ENCODE measurements at regions not wholly inside any gene's neighbourhood (a gene's known extent, or its start where the extent isn't known, plus 50 kb on each side); places are given as distances from the start of the nearest gene placed in this dataset.

DNA sequence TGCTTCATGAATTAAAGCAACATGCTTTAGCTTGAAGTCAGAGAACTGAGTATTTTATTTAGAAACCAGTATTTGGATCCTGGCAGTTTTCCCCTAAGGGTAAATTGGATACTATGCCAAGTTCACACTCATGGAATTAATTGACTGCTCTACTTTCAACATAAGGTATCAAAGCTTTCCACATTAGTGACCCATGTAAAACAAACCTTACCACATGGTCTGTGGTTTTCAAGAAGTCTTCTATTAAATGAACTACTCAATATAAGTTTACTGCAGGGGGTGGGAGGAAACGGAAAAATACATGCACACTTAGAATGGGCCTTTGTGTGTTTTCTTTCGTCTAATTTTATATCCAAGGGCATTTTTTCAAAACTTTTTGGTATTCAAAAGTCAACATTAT is 232.0 kb upstream of the FBXL7 start:
- no peaks in the 10 kb centered on the region for H3K27me3 ChIP-seq (replicated peaks; ENCODE audit: insufficient read depth, low read depth, low read length, poor library complexity)
- no peak for DNase-seq (ENCODE audit: low spot score)
- no TSS peak for BruUV-seq (replicated peaks)
- CTCF ChIA-PET: no interaction called here
- peaks cover 12% of the 10 kb centered on the region for H3K9me3 ChIP-seq (ENCODE audit: low read depth, low read length, poor library complexity, severe bottlenecking)
- TF ChIP-seq EZH2 (IDR thresholded peaks at IDR 0.05; ENCODE audit: borderline replicate concordance, low read depth, low read length, poor library complexity, severe bottlenecking): no peak
- TF ChIP-seq, protein P1, sequence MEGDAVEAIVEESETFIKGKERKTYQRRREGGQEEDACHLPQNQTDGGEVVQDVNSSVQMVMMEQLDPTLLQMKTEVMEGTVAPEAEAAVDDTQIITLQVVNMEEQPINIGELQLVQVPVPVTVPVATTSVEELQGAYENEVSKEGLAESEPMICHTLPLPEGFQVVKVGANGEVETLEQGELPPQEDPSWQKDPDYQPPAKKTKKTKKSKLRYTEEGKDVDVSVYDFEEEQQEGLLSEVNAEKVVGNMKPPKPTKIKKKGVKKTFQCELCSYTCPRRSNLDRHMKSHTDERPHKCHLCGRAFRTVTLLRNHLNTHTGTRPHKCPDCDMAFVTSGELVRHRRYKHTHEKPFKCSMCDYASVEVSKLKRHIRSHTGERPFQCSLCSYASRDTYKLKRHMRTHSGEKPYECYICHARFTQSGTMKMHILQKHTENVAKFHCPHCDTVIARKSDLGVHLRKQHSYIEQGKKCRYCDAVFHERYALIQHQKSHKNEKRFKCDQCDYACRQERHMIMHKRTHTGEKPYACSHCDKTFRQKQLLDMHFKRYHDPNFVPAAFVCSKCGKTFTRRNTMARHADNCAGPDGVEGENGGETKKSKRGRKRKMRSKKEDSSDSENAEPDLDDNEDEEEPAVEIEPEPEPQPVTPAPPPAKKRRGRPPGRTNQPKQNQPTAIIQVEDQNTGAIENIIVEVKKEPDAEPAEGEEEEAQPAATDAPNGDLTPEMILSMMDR (conservative IDR thresholded peaks at IDR 0.05; ENCODE audit: low read depth, low read length): no peak
- no peak overlapping the region for H3K4me3 ChIP-seq (ENCODE audit: low read depth, low read length, poor library complexity, severe bottlenecking)
- POLR2A ChIA-PET (ENCODE audit: low non-redundant PET): no interaction called here
- no peaks in the 10 kb centered on the region for H3K36me3 ChIP-seq (ENCODE audit: insufficient read depth, low read length, poor library complexity, severe bottlenecking)
- no peaks in the 10 kb centered on the region for H3K4me1 ChIP-seq (ENCODE audit: insufficient read depth, low read length, poor library complexity, severe bottlenecking)
- H3K27ac ChIP-seq (ENCODE audit: low read depth, low read length, poor library complexity, severe bottlenecking): no peak overlapping the region
- intact Hi-C loops (cut with micrococcal nuclease; ENCODE audit: unreplicated experiment): no loop called here

DNA sequence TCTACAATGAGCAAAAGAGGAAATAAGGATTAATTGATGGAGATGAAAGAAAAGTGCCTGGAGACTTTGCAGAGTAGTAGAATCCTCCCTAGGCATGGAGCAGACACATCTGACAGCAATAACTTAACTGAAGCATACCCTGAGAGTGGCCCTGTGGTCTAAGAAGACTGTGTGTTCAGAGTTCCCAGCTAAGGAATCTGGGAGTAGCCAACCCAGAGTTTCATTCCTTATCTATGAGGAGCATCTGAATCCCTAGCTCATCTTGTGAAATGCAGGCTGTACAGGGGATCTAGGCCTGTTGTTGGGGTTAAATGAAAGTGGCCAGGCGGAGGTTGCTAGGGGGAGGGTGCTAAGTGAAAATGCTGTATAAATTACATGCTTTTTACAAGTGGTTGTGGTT is 233.1 kb upstream of the FBXL7 start:
- no peaks in the 10 kb centered on the region for H3K4me1 ChIP-seq (ENCODE audit: insufficient read depth, low read length, poor library complexity, severe bottlenecking)
- H3K27ac ChIP-seq (ENCODE audit: low read depth, low read length, poor library complexity, severe bottlenecking): no peak overlapping the region
- H3K4me3 ChIP-seq (ENCODE audit: low read depth, low read length, poor library complexity, severe bottlenecking): no peak overlapping the region
- BruUV-seq (replicated peaks): no TSS peak
- ChIA-PET CTCF (no interaction called here), POLR2A (ENCODE audit: low non-redundant PET) (no interaction called here)
- no peak for DNase-seq (ENCODE audit: low spot score)
- TF ChIP-seq, protein P1 (conservative IDR thresholded peaks at IDR 0.05; ENCODE audit: low read depth, low read length): no peak
- TF ChIP-seq EZH2 (IDR thresholded peaks at IDR 0.05; ENCODE audit: borderline replicate concordance, low read depth, low read length, poor library complexity, severe bottlenecking): no peak
- H3K9me3 ChIP-seq (ENCODE audit: low read depth, low read length, poor library complexity, severe bottlenecking): peaks cover 12% of the 10 kb centered on the region
- intact Hi-C loops (cut with micrococcal nuclease; ENCODE audit: unreplicated experiment): no loop called here
- H3K27me3 ChIP-seq (replicated peaks; ENCODE audit: insufficient read depth, low read depth, low read length, poor library complexity): no peaks in the 10 kb centered on the region
- H3K36me3 ChIP-seq (ENCODE audit: insufficient read depth, low read length, poor library complexity, severe bottlenecking): no peaks in the 10 kb centered on the region

DNA sequence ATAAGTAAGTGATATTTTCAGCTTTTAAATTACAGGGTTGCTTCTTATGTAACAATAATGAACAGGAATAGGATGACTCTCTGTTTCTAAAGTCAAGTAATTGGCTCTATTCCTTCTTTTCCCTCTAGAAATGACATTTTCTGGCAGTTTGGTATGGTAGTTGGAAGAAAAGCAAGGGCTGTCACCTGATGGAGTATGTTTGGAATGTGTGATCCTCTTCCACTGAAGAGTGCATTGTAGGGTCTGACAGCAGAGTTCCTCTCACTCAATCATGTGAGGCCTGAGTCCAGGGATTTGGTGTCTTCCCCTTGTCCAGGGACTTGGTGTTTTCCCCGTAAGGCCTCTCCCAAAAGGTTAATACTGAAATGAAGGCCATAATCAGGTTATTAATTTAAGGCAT is 233.8 kb upstream of the FBXL7 start:
- Histone ChIP-seq H3K9me3 (ENCODE audit: low read depth, low read length, poor library complexity, severe bottlenecking) (peaks cover 12% of the 10 kb centered on the region), H3K4me3 (ENCODE audit: low read depth, low read length, poor library complexity, severe bottlenecking) (no peak overlapping the region), H3K27me3 (replicated peaks; ENCODE audit: insufficient read depth, low read depth, low read length, poor library complexity) (no peaks in the 10 kb centered on the region), H3K36me3 (ENCODE audit: insufficient read depth, low read length, poor library complexity, severe bottlenecking) (no peaks in the 10 kb centered on the region), H3K4me1 (ENCODE audit: insufficient read depth, low read length, poor library complexity, severe bottlenecking) (no peaks in the 10 kb centered on the region), H3K27ac (ENCODE audit: low read depth, low read length, poor library complexity, severe bottlenecking) (no peak overlapping the region)
- no TSS peak for BruUV-seq (replicated peaks)
- intact Hi-C loops (cut with micrococcal nuclease; ENCODE audit: unreplicated experiment): no loop called here
- no peak for TF ChIP-seq EZH2 (IDR thresholded peaks at IDR 0.05; ENCODE audit: borderline replicate concordance, low read depth, low read length, poor library complexity, severe bottlenecking)
- TF ChIP-seq, protein P1 (conservative IDR thresholded peaks at IDR 0.05; ENCODE audit: low read depth, low read length): no peak
- ChIA-PET CTCF (no interaction called here), POLR2A (ENCODE audit: low non-redundant PET) (no interaction called here)
- DNase-seq (ENCODE audit: low spot score): no peak
